ENCODE measurements at regions not wholly inside any gene's neighbourhood (a gene's known extent, or its start where the extent isn't known, plus 50 kb on each side); places are given as distances from the start of the nearest gene placed in this dataset.

DNA sequence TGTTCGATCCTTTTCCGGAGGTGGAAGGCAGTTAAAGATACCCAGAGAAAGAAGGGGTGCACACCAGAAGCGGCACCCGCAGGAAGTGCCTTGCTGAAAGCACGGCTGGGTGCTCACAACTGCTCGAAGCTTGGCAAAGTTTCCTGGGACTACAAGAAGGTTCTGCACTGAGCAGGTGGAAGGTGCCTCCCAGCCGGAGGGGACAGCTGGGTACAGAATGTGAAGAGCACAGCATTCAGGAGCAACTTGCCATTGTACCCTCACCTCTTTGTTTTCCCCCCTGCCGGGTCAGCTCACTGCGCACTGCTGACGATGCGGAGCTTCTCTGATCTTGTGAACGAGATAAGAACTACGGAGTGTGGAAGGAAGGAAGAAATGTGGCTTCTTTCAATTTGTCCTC is 289.2 kb downstream of the FBXW7 start:
- no peak overlapping the region for H3K27ac Mint-ChIP-seq
- DNase-seq (ENCODE audit: low spot score in 2 of 2): no peak
- no peaks in the 10 kb centered on the region for H3K4me1 Mint-ChIP-seq
- no peak for ATAC-seq (ENCODE audit: low read depth)
- H3K27me3 Mint-ChIP-seq: peaks cover 8% of the 10 kb centered on the region
- H3K9me3 Mint-ChIP-seq: no peaks in the 10 kb centered on the region
- H3K4me3 Mint-ChIP-seq: no peak overlapping the region
- no peaks in the 10 kb centered on the region for H3K36me3 Mint-ChIP-seq

DNA sequence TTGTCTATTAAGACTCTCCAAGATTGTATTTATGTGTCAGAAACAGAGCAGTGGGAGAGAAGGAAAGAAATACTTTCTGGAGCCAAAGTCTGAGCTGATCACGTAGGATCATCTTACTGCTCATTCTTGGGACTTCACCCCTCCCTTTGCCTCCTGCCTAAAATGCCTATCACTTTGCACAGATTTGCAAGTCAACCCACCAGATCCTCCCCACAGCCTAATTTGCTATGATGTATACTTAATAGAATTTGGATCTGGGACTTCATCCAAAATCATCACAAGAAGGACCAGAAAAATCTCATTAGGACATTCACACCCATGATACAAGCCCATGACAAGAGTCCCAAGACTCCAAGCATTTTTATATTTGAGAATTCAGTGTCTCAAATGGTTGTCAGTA is 290.2 kb downstream of the FBXW7 start:
- H3K4me3 Mint-ChIP-seq: no peak overlapping the region
- H3K4me1 Mint-ChIP-seq: no peaks in the 10 kb centered on the region

DNA sequence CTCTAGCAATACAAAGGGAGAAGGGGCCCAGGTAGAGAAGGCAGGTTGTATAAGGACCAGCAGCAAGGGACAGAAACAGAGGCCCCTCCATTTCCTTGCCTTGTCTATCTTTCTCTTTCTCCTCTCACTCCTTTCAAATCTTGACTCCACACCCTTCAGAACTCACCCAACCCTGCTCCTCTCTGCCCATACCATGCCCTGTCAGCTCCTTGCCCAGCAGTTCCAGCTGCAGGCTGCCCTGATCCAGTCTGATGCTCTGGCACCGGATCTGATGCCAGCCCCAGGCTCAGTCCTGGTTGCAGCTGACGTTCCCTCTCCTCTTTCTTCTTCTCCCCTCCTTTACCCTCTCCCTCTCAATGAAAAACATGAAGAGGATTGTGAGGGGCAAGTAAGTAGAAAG is 291.2 kb downstream of the FBXW7 start:
- no peak overlapping the region for H3K27ac Mint-ChIP-seq
- peaks cover 1% of the 10 kb centered on the region for H3K9me3 Mint-ChIP-seq
- ATAC-seq (ENCODE audit: low read depth): no peak
- no peaks in the 10 kb centered on the region for H3K36me3 Mint-ChIP-seq
- DNase-seq (ENCODE audit: low spot score in 2 of 2): no peak
- H3K4me1 Mint-ChIP-seq: no peaks in the 10 kb centered on the region
- H3K4me3 Mint-ChIP-seq: no peak overlapping the region
- H3K27me3 Mint-ChIP-seq: peaks cover 10% of the 10 kb centered on the region

More for the DNA sequence above, 290.2 kb downstream of the FBXW7 start:
- DNase-seq (ENCODE audit: low spot score in 2 of 2) (no peak), ATAC-seq (ENCODE audit: low read depth) (no peak)
- Mint-ChIP-seq H3K27ac (no peak overlapping the region), H3K27me3 (peaks cover 9% of the 10 kb centered on the region), H3K9me3 (peaks cover 1% of the 10 kb centered on the region), H3K36me3 (no peaks in the 10 kb centered on the region)

DNA sequence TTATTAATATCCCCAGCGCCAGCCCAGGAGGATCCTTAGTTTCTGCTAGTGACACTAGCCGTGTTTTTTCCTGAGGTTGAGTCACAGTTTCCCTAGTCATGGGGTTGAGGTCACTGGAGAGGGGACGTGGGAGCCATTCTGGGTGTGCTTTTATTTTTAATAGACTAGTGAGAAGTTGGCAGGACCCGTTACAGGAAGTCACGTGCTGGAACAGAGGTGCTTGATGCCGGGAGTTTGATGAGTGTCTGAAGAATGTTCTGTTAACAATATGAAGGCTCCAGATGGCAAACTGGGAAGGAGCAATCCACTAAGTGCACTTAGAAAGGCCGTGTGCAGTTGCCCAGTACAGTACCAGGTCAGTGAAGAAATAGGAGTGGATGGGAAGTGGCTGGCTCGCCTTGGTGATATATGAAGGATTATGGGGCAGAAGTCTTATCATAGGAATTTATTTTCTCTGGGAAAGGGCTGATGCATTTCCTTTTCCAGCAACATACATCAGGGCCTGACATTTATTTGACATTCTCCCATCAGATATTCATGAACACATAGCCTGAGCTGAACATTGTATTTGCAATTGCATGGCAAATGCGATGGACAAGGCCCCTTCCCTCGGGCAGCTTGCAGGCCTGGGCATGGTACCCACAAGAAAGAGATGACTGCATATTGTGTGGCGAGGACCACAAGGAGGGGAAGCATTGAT is 291.8 kb downstream of the FBXW7 start:
- peaks cover 1% of the 10 kb centered on the region for H3K9me3 Mint-ChIP-seq
- DNase-seq (ENCODE audit: low spot score in 2 of 2): no peak
- no peak for ATAC-seq (ENCODE audit: low read depth)
- no peaks in the 10 kb centered on the region for H3K36me3 Mint-ChIP-seq
- H3K27ac Mint-ChIP-seq: no peak overlapping the region
- no peaks in the 10 kb centered on the region for H3K4me1 Mint-ChIP-seq
- peaks cover 10% of the 10 kb centered on the region for H3K27me3 Mint-ChIP-seq
- no peak overlapping the region for H3K4me3 Mint-ChIP-seq

DNA sequence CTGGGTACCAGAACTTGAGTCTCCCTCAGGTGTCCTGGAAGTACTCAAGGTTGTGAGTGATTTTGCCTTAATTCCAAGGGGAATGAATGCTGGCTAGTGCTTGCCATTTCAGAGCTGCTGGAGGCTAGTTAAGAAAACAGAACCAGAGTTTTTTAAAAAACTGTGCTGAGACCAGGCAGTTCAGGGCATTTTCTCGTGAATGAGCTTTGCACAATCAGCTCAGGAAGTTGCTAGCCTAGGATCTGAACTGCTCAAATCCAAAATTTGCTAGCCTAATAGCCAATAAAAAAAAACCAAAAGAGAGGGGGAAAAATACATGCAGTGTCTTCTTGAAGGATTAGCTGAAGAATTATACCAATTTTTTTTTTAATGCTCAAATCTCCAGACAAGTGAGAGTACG is 292.7 kb downstream of the FBXW7 start:
- no peaks in the 10 kb centered on the region for H3K4me1 Mint-ChIP-seq
- H3K36me3 Mint-ChIP-seq: no peaks in the 10 kb centered on the region
- ATAC-seq (ENCODE audit: low read depth): no peak
- H3K4me3 Mint-ChIP-seq: no peak overlapping the region
- H3K9me3 Mint-ChIP-seq: peaks cover 1% of the 10 kb centered on the region
- H3K27me3 Mint-ChIP-seq: peaks cover 10% of the 10 kb centered on the region
- DNase-seq (ENCODE audit: low spot score in 2 of 2): no peak
- no peak overlapping the region for H3K27ac Mint-ChIP-seq

DNA sequence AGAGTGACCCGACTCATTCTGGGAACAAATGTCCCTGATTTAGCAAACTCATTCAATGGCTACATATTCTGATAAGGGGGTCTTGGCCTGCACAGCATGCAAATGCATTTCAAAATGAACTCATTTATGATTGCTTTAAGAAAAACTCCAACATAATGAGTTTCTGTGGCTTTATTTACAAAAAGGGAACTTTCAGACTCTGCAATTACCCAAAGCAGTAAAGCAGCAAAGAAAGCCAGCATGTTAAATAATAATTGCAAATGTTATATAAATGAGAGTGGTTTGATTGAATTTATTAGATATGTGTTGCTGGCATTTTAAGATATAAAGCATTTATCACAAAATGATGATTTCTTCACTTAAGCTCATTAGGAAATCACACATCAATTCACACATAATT is 295.7 kb downstream of the FBXW7 start:
- no peak overlapping the region for H3K4me3 Mint-ChIP-seq
- peaks cover 6% of the 10 kb centered on the region for H3K27me3 Mint-ChIP-seq
- DNase-seq (ENCODE audit: low spot score in 2 of 2): no peak
- no peak overlapping the region for H3K27ac Mint-ChIP-seq
- H3K4me1 Mint-ChIP-seq: no peaks in the 10 kb centered on the region
- H3K9me3 Mint-ChIP-seq: peaks cover 1% of the 10 kb centered on the region
- no peak for ATAC-seq (ENCODE audit: low read depth)
- H3K36me3 Mint-ChIP-seq: no peaks in the 10 kb centered on the region

DNA sequence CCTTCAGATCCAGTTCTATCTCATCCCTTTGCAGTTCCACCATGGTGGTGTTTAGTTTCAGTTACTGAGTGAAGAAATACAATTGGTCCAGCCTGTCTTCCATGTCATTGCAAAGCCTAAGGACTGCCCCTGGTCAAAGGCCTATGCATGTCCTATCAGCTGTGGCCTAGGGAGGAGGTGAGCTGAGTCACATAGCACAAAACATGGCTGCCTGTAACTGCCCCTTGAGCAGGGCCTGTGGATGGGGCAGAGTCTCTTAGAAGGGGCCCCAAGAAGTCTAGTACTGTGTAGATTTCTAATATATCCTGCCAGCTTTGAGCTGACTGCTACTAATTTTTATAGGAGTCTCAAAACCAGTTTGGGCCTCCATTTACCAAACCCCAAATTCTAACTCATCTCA is 296.7 kb downstream of the FBXW7 start:
- Mint-ChIP-seq H3K36me3 (no peaks in the 10 kb centered on the region), H3K4me3 (no peak overlapping the region), H3K27me3 (peaks cover 2% of the 10 kb centered on the region), H3K9me3 (peaks cover 1% of the 10 kb centered on the region), H3K4me1 (no peaks in the 10 kb centered on the region), H3K27ac (no peak overlapping the region)
- DNase-seq (ENCODE audit: low spot score in 2 of 2) (no peak), ATAC-seq (ENCODE audit: low read depth) (no peak)

DNA sequence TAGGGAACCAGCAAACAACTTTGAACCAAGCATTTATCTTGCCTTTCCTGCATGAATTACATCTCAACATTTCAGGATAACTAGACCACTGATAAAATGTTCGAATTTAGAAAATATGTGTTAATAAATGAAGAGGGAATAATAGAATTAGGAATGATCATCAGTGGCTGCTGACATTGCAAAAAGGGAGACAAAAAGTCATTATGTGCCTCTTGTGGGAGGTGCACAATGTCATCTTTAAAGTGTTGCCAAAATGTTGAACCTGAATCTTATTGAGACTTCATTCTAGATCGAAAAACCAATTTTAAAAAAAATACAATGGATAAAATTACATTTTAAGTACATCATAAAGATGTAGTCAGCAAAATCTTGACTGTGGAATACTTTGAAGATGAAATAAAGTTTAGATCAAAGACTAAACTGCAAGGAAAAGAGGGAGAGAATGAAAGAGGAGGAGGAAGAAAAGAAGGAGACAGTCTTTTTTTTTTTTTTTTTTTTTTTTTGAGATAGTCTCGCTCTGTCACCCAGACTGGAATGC is 299.3 kb downstream of the FBXW7 start:
- Mint-ChIP-seq H3K27ac (no peak overlapping the region), H3K36me3 (no peaks in the 10 kb centered on the region), H3K4me1 (no peaks in the 10 kb centered on the region), H3K9me3 (peaks cover 1% of the 10 kb centered on the region), H3K4me3 (no peak overlapping the region), H3K27me3 (peaks cover 4% of the 10 kb centered on the region)
- ATAC-seq (ENCODE audit: low read depth): no peak
- no peak for DNase-seq (ENCODE audit: low spot score in 2 of 2)

DNA sequence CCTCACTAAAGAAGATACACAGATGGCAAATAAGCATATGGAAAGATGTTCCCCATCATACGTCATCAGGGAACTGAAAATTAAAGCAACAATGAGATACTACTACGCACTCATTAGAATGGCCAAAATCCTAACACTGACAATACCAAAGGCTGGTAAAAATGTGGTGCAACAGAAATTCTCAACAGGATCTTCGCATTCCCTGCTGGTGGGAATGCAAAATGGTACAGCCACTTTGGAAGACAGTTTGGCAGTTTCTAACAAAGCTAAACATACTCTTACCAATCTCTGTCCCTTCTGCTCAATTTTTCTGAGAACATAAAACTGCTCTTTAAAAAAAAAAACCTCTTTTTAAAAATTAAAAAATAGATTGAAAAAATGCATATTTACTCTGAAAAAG is 300.2 kb downstream of the FBXW7 start:
- H3K27me3 Mint-ChIP-seq: peaks cover 3% of the 10 kb centered on the region
- H3K4me1 Mint-ChIP-seq: no peaks in the 10 kb centered on the region
- H3K27ac Mint-ChIP-seq: no peak overlapping the region
- DNase-seq (ENCODE audit: low spot score in 2 of 2) (no peak), ATAC-seq (ENCODE audit: low read depth) (no peak)
- H3K9me3 Mint-ChIP-seq: no peaks in the 10 kb centered on the region
- no peak overlapping the region for H3K4me3 Mint-ChIP-seq
- no peaks in the 10 kb centered on the region for H3K36me3 Mint-ChIP-seq

DNA sequence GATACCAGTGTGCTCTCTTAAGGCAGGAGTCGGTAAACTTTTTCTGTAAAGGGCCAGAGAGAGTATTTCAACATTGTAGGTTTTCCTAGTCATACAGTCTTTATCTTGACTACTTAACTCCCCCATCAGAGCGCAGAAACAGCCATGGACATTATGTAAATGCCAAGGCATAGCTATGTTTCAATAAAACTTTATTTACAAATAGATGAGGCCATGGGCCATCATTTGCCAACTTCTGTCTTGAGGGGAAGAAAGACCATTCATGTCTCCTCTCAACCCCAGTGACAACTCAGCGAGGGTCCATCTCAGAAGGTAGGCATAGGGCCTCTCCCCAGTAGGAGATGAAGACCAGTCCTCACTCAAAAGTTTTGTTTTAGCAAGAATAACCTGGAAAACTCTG is 301.3 kb downstream of the FBXW7 start:
- ATAC-seq (ENCODE audit: low read depth): no peak
- H3K36me3 Mint-ChIP-seq: no peaks in the 10 kb centered on the region
- no peak overlapping the region for H3K27ac Mint-ChIP-seq
- peaks cover 5% of the 10 kb centered on the region for H3K27me3 Mint-ChIP-seq
- H3K4me3 Mint-ChIP-seq: no peak overlapping the region
- no peak for DNase-seq (ENCODE audit: low spot score in 2 of 2)
- no peaks in the 10 kb centered on the region for H3K4me1 Mint-ChIP-seq
- no peaks in the 10 kb centered on the region for H3K9me3 Mint-ChIP-seq

DNA sequence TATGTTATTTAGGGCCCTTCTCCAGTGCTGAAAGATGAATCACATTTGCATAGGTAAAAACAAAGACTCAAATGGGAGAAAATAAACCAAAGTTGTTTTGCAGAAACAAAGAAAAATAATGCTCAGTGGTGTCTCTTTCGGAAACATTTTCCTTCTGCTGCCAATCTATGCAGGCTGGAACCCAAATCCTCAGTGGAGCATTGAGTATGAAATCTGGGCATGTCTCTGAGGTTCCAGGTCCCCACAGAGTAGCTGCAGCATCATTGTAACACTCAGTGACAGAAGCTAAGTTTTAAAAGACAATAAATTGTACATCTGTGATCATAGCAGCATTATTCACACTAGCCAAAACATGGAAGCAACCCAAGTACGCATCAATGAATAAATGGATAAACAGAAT is 303.6 kb downstream of the FBXW7 start:
- H3K36me3 Mint-ChIP-seq: no peaks in the 10 kb centered on the region
- no peaks in the 10 kb centered on the region for H3K4me1 Mint-ChIP-seq
- peaks cover 7% of the 10 kb centered on the region for H3K27me3 Mint-ChIP-seq
- H3K27ac Mint-ChIP-seq: no peak overlapping the region
- no peak overlapping the region for H3K4me3 Mint-ChIP-seq
- no peaks in the 10 kb centered on the region for H3K9me3 Mint-ChIP-seq
- no peak for DNase-seq (ENCODE audit: low spot score in 2 of 2)
- no peak for ATAC-seq (ENCODE audit: low read depth)

DNA sequence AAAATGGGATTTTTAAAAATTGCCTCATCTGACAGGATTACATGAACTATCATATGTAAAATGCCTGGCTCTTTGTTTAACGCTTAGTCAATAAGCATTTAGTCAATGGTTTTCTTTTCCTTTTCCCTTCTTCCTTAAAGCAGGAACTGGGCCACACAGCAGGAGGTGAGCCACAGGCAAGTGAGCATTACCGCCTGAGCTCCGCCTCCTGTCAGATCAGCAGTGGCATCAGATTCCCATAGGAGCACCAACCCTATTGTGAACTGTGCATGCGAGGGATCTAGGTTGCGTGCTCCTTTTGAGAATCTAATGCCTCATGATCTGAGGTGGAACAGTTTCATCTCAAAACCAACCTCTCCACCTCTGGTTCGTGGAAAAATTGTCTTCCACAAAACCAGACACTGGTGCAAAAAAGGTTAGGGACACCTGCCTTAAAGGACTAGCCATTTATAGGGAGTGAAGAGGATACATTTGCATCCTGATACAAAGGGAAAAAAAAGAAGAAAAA is 306.1 kb downstream of the FBXW7 start:
- no peaks in the 10 kb centered on the region for H3K4me1 Mint-ChIP-seq
- no peaks in the 10 kb centered on the region for H3K9me3 Mint-ChIP-seq
- no peak overlapping the region for H3K27ac Mint-ChIP-seq
- H3K27me3 Mint-ChIP-seq: peaks cover 9% of the 10 kb centered on the region
- H3K36me3 Mint-ChIP-seq: no peaks in the 10 kb centered on the region
- ATAC-seq (ENCODE audit: low read depth) (no peak), DNase-seq (ENCODE audit: low spot score in 2 of 2) (no peak)
- no peak overlapping the region for H3K4me3 Mint-ChIP-seq

DNA sequence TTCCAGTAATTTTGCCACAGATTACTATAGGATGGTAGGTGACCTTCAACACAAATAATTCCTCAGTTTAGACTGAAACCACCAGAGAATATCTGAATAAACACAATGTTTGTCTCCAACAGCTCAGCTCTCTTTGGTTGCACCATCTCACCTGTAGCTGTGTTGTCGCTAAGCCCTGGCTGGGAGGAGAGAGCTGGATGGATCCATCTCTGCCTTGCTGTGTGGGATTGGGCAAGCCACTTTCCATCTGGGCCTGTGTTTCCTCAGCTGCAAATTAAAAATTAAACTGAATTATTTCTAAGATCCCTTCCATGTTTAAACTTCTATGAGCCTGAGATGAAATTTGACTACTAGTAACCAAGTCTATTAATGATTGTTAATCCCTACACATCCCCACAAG is 310.2 kb downstream of the FBXW7 start:
- ATAC-seq (ENCODE audit: low read depth): no peak
- Mint-ChIP-seq H3K27ac (no peak overlapping the region), H3K36me3 (no peaks in the 10 kb centered on the region), H3K4me1 (no peaks in the 10 kb centered on the region), H3K9me3 (no peaks in the 10 kb centered on the region), H3K4me3 (no peak overlapping the region), H3K27me3 (peaks cover 7% of the 10 kb centered on the region)
- DNase-seq (ENCODE audit: low spot score in 2 of 2): no peak

DNA sequence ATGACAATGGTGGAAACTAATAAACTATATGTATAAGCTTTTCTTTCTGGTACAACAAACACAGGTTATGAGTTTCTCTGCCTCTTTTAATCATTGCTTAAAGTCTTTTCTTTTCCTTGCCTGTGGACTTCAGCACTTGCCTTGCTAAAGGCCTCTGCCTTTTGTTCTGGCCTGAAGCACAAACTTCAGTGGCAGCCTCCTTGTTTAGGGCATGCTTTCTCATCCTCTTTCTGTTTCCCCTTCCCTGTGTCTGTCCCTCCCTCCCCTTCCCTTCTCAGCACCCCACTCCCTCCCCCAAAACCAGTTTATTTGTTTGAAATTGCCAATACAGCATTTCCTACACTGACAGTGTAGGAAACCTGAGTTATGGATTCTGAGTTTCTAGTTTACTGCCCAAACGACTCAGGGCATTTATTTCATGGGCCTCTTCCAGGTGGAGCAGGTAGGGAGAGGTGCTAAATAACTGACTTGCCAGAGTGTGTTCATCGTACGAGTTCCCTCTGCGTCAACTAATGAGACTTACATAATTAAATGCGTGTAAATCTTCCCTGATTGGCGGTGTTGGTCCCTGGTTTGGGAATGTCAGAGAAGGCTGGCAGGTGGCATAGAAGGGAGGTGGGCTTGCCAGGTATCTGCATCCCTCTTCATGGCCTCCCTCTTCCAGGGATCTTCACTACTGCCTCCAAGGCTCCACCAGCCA is 311.0 kb downstream of the FBXW7 start:
- no peaks in the 10 kb centered on the region for H3K9me3 Mint-ChIP-seq
- H3K36me3 Mint-ChIP-seq: no peaks in the 10 kb centered on the region
- peaks cover 5% of the 10 kb centered on the region for H3K27me3 Mint-ChIP-seq
- H3K4me1 Mint-ChIP-seq: no peaks in the 10 kb centered on the region
- DNase-seq (ENCODE audit: low spot score in 2 of 2): no peak
- H3K27ac Mint-ChIP-seq: no peak overlapping the region
- no peak for ATAC-seq (ENCODE audit: low read depth)
- H3K4me3 Mint-ChIP-seq: no peak overlapping the region
